ENCODE measurements at regions not wholly inside any gene's neighbourhood (a gene's known extent, or its start where the extent isn't known, plus 50 kb on each side); places are given as distances from the start of the nearest gene placed in this dataset.

- Histone ChIP-seq H3K23me2 (ENCODE audit: low read depth, low read length) (no peaks in the 10 kb centered on the region), H3K56ac (replicated peaks; ENCODE audit: insufficient read length, low read depth, low read length) (no peak overlapping the region), H2AK5ac (ENCODE audit: low read depth, low read length) (no peak overlapping the region), H3K27ac (ENCODE audit: low read depth, low read length) (no peak overlapping the region), H3K4me1 (replicated peaks in 1 of 4; ENCODE audit: control insufficient read depth in 3 of 4, insufficient read depth in 4 of 4, low read length in 3 of 4) (no peaks in the 10 kb centered on the region), H3K4me3 (ENCODE audit: extremely low read depth in 1 of 4, insufficient read depth in 2 of 4, low read depth in 3 of 4, low read length in 4 of 4) (no peak overlapping the region), H3K27me3 (replicated peaks in 1 of 4; ENCODE audit: control insufficient read depth in 3 of 4, extremely low read depth in 1 of 4, insufficient read depth in 3 of 4, low read length in 3 of 4) (no peaks in the 10 kb centered on the region), H2BK15ac (ENCODE audit: low read length) (no peak overlapping the region), H2BK5ac (ENCODE audit: low read depth, low read length) (no peak overlapping the region), H4K8ac (ENCODE audit: extremely low read depth, insufficient read depth, low read length) (no peak overlapping the region), H2AFZ (ENCODE audit: low read length) (no peak overlapping the region), H4K5ac (ENCODE audit: insufficient read length, low read depth, low read length) (no peak overlapping the region), H2BK20ac (ENCODE audit: low read length) (no peak overlapping the region), H3K4ac (replicated peaks; ENCODE audit: insufficient read length, low read depth, low read length) (no peak overlapping the region), H3K23ac (ENCODE audit: insufficient read length) (no peak overlapping the region), H3K79me2 (ENCODE audit: control insufficient read depth in 1 of 2, insufficient read depth in 2 of 2, low read length in 2 of 2) (no peaks in the 10 kb centered on the region), H3K14ac (ENCODE audit: insufficient read length) (no peak overlapping the region), H4K20me1 (replicated peaks in 1 of 2; ENCODE audit: control insufficient read depth in 1 of 2, insufficient read depth in 2 of 2, low read length in 2 of 2) (peaks cover 0 to 1% of the 10 kb centered on the region in 2 experiments), H3K9ac (replicated peaks in 1 of 4; ENCODE audit: extremely low read depth in 1 of 4, low read depth in 3 of 4, low read length in 3 of 4) (no peak overlapping the region), H3K4me2 (ENCODE audit: insufficient read depth in 1 of 2, low read depth in 2 of 2, low read length in 2 of 2) (no peak overlapping the region), H2BK120ac (replicated peaks; ENCODE audit: low read depth, low read length) (no peak overlapping the region), H3K36me3 (ENCODE audit: control insufficient read depth in 2 of 4, insufficient read depth in 4 of 4, low read length in 3 of 4) (no peaks in the 10 kb centered on the region), H3K9me3 (ENCODE audit: insufficient read depth in 2 of 2, low read depth in 1 of 2, low read length in 1 of 2) (no peaks in the 10 kb centered on the region), H3K18ac (ENCODE audit: extremely low read depth, low read length) (no peak overlapping the region), H4K91ac (replicated peaks; ENCODE audit: insufficient read length, low read length) (no peak overlapping the region), H3K79me1 (ENCODE audit: low read depth, low read length) (no peaks in the 10 kb centered on the region), H2BK12ac (ENCODE audit: low read depth, low read length) (no peak overlapping the region)
- 88% methylated on average over 4 of the region's 4 CpGs; no CpG with 5 or more reads in 1 of the 2 experiments for WGBS, 2 experiments (ENCODE audit: extremely low coverage in 1 of 2, insufficient coverage in 1 of 2, insufficient read length in 1 of 2, insufficient replicate concordance in 2 of 2, low coverage in 1 of 2, low lambda C conversion rate in 2 of 2, missing lambda C conversion rate in 1 of 2)
- CTCF ChIA-PET (ENCODE audit: partially characterized antibody), result interaction anchor here (1.2 to 1.6 kb wide), 3 partner anchors 11 to 162 kb away, joined by 3 to 5 read pairs (median 4); no protein-coding TSS in a partner anchor
- POLR2A ChIA-PET (ENCODE audit: partially characterized antibody), result no interaction called here
- DNase-seq (ENCODE audit: low read depth in 1 of 2, low spot score in 2 of 2), result no peak
- FAIRE-seq, result no peak
- TF ChIP-seq CHD2 (IDR thresholded peaks at IDR 0.05; ENCODE audit: low read length) (no peak), EGR1 (IDR thresholded peaks at IDR 0.05; ENCODE audit: borderline replicate concordance, low read depth, low read length) (no peak), CBX5 (IDR thresholded peaks at IDR 0.05; ENCODE audit: low read depth, low read length) (no peak), TCF12 (IDR thresholded peaks at IDR 0.05; ENCODE audit: low read depth, low read length) (no peak), TAF7 (optimal IDR thresholded peaks at IDR 0.05; ENCODE audit: borderline replicate concordance, low read depth, low read length) (no peak), JUND (IDR thresholded peaks at IDR 0.05; ENCODE audit: low read length) (no peak), CHD1 (IDR thresholded peaks at IDR 0.05; ENCODE audit: low read depth, low read length) (no peak), HDAC6 (IDR thresholded peaks at IDR 0.05; ENCODE audit: low read depth, low read length) (no peak), SP2 (IDR thresholded peaks at IDR 0.05; ENCODE audit: low read length) (no peak), ASH2L (IDR thresholded peaks at IDR 0.05; ENCODE audit: low read length) (no peak), BACH1 (IDR thresholded peaks at IDR 0.05; ENCODE audit: low read length) (no peak), USF2 (IDR thresholded peaks at IDR 0.05; ENCODE audit: low read length) (no peak)
These were observed 469.1 kb downstream of the DHX35 start for GRCh38 chr20:39431091-39431880.
